K562 (cell line): ENCODE measurements at regions not wholly inside any gene's neighbourhood (a gene's known extent, or its start where the extent isn't known, plus 50 kb on each side); places are given as distances from the start of the nearest gene placed in this dataset.
A peak's percentile ranks its signal among the peaks of the same experiment; 100 is the strongest.

Experiments
- ATAC-seq: fragments of 200-7000 bp; cut with Tn5 transposase; 3 replicates; pipeline ENCODE4 v1.9.1; 2020; ENCODE audit warnings: moderate library complexity
- BruUV-seq: library from RNA; stranded (reverse); fragments of 400-500 nt; replicated peaks from 2 replicates; lab custom pipeline; 2021; lab: Mats Ljungman, UMichigan
- CTCF ChIA-PET: fragments of 300-600 bp; formaldehyde crosslinking; extraction: SDS; loops from one replicate; lab custom pipeline; 2021; ENCODE audit warnings: low intra/inter-chr PET ratio; lab: Yijun Ruan, JAX
- POLR2A ChIA-PET: fragments of 300-600, 350-650 bp; sonication (Branson Sonifier 250); formaldehyde crosslinking; extraction: SDS; loops from one replicate; lab custom pipeline; 2021; ENCODE audit warnings: antibody characterized with exemption, inconsistent platforms; lab: Yijun Ruan, JAX
- DNase-seq, 4 experiments: peaks; one replicate each; pipeline versions ENCODE4 v3.0.0 to v3.0.0-alpha.2; 2011 to 2018; ENCODE audit warnings: low spot score in 3 of 4, mixed read lengths in 3 of 4; ENCODE audit errors: extremely low read depth in 1 of 4
- FAIRE-seq: peaks from 2 replicates; lab custom pipeline; 2011; peaks lifted over from hg19 to GRCh38; lab: Jason Lieb, UNC
- H2AFZ ChIP-seq: 2 replicates; pipeline ENCODE4 v1.6.0; 2011; ENCODE audit warnings: low read depth, low read length, control low read depth, inconsistent platforms
- H3K27ac ChIP-seq: fragments of 200-600 bp; 3 replicates; pipeline ENCODE4 v1.8.0; 2011; ENCODE audit warnings: low read depth, mild to moderate bottlenecking, control low read depth, inconsistent platforms, low read length, moderate library complexity, mixed read lengths; ENCODE audit errors: extremely low read depth
- H3K27me3 ChIP-seq, 2 experiments: fragments of 300-600 bp in 1 of 2; 2 replicates in 1 of 2; 3 replicates in 1 of 2; pipeline versions ENCODE4 v1.6.0 to v1.8.0; 2011; ENCODE audit warnings: inconsistent platforms in 2 of 2, low read length in 2 of 2, mild to moderate bottlenecking in 1 of 2, mixed read lengths in 1 of 2, moderate library complexity in 1 of 2; ENCODE audit not compliant: control insufficient read depth in 2 of 2, insufficient read depth in 2 of 2
- H3K36me3 ChIP-seq: fragments of 300-600 bp; 3 replicates; pipeline ENCODE4 v1.8.0; 2011; ENCODE audit warnings: mild to moderate bottlenecking, low read length, inconsistent platforms; ENCODE audit not compliant: control insufficient read depth, insufficient read depth
- H3K4me1 ChIP-seq, 2 experiments: fragments of 200-600 bp in 1 of 2; replicated peaks in 1 of 2; 2 replicates in 1 of 2; 3 replicates in 1 of 2; pipeline versions ENCODE4 v1.5.1 to v1.8.0; 2011; ENCODE audit warnings: inconsistent platforms in 2 of 2, low read length in 2 of 2, mild to moderate bottlenecking in 1 of 2, mixed read lengths in 1 of 2, moderate library complexity in 1 of 2; ENCODE audit not compliant: control insufficient read depth in 2 of 2, insufficient read depth in 2 of 2
- H3K4me2 ChIP-seq: 2 replicates; pipeline ENCODE4 v1.6.1; 2011; ENCODE audit warnings: low read length, control low read depth, inconsistent platforms, mixed read lengths; ENCODE audit not compliant: insufficient read depth
- H3K4me3 ChIP-seq: fragments of 200-600 bp; sonication (generic), shearing (Covaris generic); 2 replicates; pipeline ENCODE4 v1.5.1; 2016; ENCODE audit warnings: control low read depth, inconsistent platforms
- H3K79me2 ChIP-seq: fragments of 200-600 bp; 3 replicates; pipeline ENCODE4 v1.8.0; 2011; ENCODE audit warnings: low read length, inconsistent platforms; ENCODE audit not compliant: control insufficient read depth, insufficient read depth
- H3K9ac ChIP-seq, 2 experiments: 2 replicates each; pipeline versions ENCODE4 v1.6.0 to v1.6.1; 2011; ENCODE audit warnings: low read depth in 2 of 2, low read length in 2 of 2, control low read depth in 1 of 2, inconsistent platforms in 1 of 2, mild to moderate bottlenecking in 1 of 2, mixed read lengths in 1 of 2; ENCODE audit not compliant: insufficient read depth in 1 of 2
- H3K9me1 ChIP-seq: one replicate; pipeline ENCODE4 v1.6.0; 2011; ENCODE audit warnings: inconsistent platforms, mild to moderate bottlenecking, low read length, moderate library complexity; ENCODE audit not compliant: control insufficient read depth, insufficient read depth
- H3K9me3 ChIP-seq: replicated peaks from 2 replicates; pipeline ENCODE4 v1.5.1; 2011; ENCODE audit warnings: low read depth, low read length, inconsistent platforms; ENCODE audit not compliant: control insufficient read depth, insufficient read depth
- H4K20me1 ChIP-seq: replicated peaks from 2 replicates; pipeline ENCODE4 v1.6.1; 2011; ENCODE audit warnings: low read length, inconsistent platforms, mixed read lengths; ENCODE audit not compliant: control insufficient read depth, insufficient read depth
- BRD9 ChIP-seq: fragments of 450-650 bp; IDR thresholded peaks from 2 replicates; pipeline ENCODE4 v1.6.1; 2018; ENCODE audit warnings: low read depth; ENCODE audit not compliant: partially characterized antibody
- NONO ChIP-seq, 2 experiments: fragments of 200-400 bp in 1 of 2; fragments of 450-650 bp in 1 of 2; formaldehyde crosslinking in 1 of 2; IDR thresholded peaks; 2 replicates each; pipeline ENCODE4 v1.6.1; 2017; ENCODE audit warnings: low read depth in 2 of 2, mild to moderate bottlenecking in 2 of 2, moderate library complexity in 2 of 2, low read length in 1 of 2
- ZNF253 ChIP-seq: fragments of 250-450 bp; sonication (Bioruptor Pico); conservative IDR thresholded peaks from 2 replicates; pipeline ENCODE4 v1.6.1; 2021; ENCODE audit warnings: mild to moderate bottlenecking
- ZNF436 ChIP-seq: fragments of 250-450, 450-650 bp; sonication (Bioruptor Pico); formaldehyde crosslinking; IDR thresholded peaks from 2 replicates; pipeline ENCODE4 v1.7.0; 2020; ENCODE audit warnings: mild to moderate bottlenecking
- WGBS: fragments of 100-300 bp; shearing (Covaris generic); methylation state at CpG from one replicate; pipeline ENCODE4 v1.1.6; 2016; ENCODE audit warnings: low coverage, mixed read lengths; ENCODE audit not compliant: insufficient coverage; ENCODE audit errors: missing lambda C conversion rate; 5-methylcytosine and 5-hydroxymethylcytosine counted together
- in situ Hi-C: fragments of 300-500 bp; cut with MboI; formaldehyde crosslinking; loops from 4 replicates; pipeline ENCODE4 v1.15.0; 2018; ENCODE audit warnings: inconsistent platforms, mixed read lengths
- intact Hi-C: fragments of 100-400 bp; cut with micrococcal nuclease; formaldehyde crosslinking; loops from 2 replicates; pipeline ENCODE4 v1.14.2; 2022
- TF ChIP-seq, protein P1 (sequence below): fragments of 250-450 bp; sonication (Bioruptor Pico); IDR thresholded peaks from 2 replicates; pipeline ENCODE4 v1.8.0; 2022; ENCODE audit warnings: inconsistent platforms, mild to moderate bottlenecking, moderate library complexity, borderline replicate concordance
- TF ChIP-seq, protein P2 (sequence below), 2 experiments: fragments of 450-650 bp; formaldehyde crosslinking in 1 of 2; IDR thresholded peaks; 2 replicates each; pipeline versions ENCODE4 v1.4.0 to v1.6.1; 2014 to 2020; ENCODE audit warnings: mild to moderate bottlenecking in 2 of 2, borderline replicate concordance in 1 of 2, low read depth in 1 of 2
- TF ChIP-seq, protein P3 (sequence below): sonication (generic); formaldehyde crosslinking; IDR thresholded peaks from 2 replicates; pipeline ENCODE4 v1.9.0; 2022; ENCODE audit warnings: mild to moderate bottlenecking, missing genetic modification reagents

DNA sequence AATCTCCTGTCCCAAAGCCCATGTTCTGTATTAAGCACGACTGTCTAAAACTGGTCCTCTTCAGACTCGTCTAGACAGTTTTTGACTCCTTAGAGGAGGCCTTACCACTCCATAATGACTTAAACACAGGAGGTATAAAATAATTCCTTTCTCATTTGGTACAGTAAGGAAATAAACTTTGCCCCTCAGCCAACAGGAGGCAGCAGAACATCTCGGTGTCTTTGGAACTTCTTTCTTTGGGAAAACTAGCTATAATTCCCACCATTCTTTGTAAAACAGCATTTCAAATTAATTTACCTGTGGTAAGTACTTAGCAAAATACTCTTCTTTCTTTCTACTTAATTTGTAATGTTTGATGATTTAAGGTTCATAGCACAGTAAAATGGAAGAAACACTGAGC lies 292.7 kb upstream of the G2E3 start:
- H4K20me1 ChIP-seq = no peaks in the 10 kb centered on the region
- no peak overlapping the region for H2AFZ ChIP-seq
- DNase-seq = peak in 1 of 4 experiments; percentile 3
- no peaks in the 10 kb centered on the region for H3K9me1 ChIP-seq
- H3K27me3 ChIP-seq = no peaks in the 10 kb centered on the region
- ChIA-PET CTCF (no interaction called here), POLR2A (interaction anchor here (1.1 kb wide), 1 partner anchor 9 kb away, joined by 3 read pairs; no protein-coding TSS in a partner anchor)
- H3K4me3 ChIP-seq = no peak overlapping the region
- H3K27ac ChIP-seq = no peak overlapping the region
- no peak for ATAC-seq
- 3% methylated on average over 3 of the region's 3 CpGs for WGBS
- no peaks in the 10 kb centered on the region for H3K36me3 ChIP-seq
- H3K4me1 ChIP-seq = no peaks in the 10 kb centered on the region
- no peak for FAIRE-seq
- no peak overlapping the region for H3K9ac ChIP-seq
- in situ Hi-C loops = no loop called here
- BruUV-seq = no TSS peak
- H3K79me2 ChIP-seq = no peaks in the 10 kb centered on the region
- intact Hi-C loops = no loop called here
- H3K4me2 ChIP-seq = no peak overlapping the region
- no peaks in the 10 kb centered on the region for H3K9me3 ChIP-seq
- TF ChIP-seq, protein P1, sequence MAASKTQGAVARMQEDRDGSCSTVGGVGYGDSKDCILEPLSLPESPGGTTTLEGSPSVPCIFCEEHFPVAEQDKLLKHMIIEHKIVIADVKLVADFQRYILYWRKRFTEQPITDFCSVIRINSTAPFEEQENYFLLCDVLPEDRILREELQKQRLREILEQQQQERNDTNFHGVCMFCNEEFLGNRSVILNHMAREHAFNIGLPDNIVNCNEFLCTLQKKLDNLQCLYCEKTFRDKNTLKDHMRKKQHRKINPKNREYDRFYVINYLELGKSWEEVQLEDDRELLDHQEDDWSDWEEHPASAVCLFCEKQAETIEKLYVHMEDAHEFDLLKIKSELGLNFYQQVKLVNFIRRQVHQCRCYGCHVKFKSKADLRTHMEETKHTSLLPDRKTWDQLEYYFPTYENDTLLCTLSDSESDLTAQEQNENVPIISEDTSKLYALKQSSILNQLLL (CRISPR knock-in tag) = no peak
- no peak for TF ChIP-seq ZNF436 (CRISPR knock-in tag)
- no peak for TF ChIP-seq ZNF253 (CRISPR knock-in tag)
- no peak for TF ChIP-seq NONO (IDR thresholded peaks at IDR 0.05; ENCODE audit: low read depth in 2 of 2, low read length in 1 of 2)
- TF ChIP-seq, protein P2, sequence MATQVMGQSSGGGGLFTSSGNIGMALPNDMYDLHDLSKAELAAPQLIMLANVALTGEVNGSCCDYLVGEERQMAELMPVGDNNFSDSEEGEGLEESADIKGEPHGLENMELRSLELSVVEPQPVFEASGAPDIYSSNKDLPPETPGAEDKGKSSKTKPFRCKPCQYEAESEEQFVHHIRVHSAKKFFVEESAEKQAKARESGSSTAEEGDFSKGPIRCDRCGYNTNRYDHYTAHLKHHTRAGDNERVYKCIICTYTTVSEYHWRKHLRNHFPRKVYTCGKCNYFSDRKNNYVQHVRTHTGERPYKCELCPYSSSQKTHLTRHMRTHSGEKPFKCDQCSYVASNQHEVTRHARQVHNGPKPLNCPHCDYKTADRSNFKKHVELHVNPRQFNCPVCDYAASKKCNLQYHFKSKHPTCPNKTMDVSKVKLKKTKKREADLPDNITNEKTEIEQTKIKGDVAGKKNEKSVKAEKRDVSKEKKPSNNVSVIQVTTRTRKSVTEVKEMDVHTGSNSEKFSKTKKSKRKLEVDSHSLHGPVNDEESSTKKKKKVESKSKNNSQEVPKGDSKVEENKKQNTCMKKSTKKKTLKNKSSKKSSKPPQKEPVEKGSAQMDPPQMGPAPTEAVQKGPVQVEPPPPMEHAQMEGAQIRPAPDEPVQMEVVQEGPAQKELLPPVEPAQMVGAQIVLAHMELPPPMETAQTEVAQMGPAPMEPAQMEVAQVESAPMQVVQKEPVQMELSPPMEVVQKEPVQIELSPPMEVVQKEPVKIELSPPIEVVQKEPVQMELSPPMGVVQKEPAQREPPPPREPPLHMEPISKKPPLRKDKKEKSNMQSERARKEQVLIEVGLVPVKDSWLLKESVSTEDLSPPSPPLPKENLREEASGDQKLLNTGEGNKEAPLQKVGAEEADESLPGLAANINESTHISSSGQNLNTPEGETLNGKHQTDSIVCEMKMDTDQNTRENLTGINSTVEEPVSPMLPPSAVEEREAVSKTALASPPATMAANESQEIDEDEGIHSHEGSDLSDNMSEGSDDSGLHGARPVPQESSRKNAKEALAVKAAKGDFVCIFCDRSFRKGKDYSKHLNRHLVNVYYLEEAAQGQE (IDR thresholded peaks at IDR 0.05; ENCODE audit: borderline replicate concordance) = 0 out of 2 replicates have a peak, but pooled peaks have one; percentile 7
- TF ChIP-seq, protein P2 (CRISPR knock-in tag; IDR thresholded peaks at IDR 0.05; ENCODE audit: low read depth) = no peak
- TF ChIP-seq BRD9 = no peak
- TF ChIP-seq, protein P3, sequence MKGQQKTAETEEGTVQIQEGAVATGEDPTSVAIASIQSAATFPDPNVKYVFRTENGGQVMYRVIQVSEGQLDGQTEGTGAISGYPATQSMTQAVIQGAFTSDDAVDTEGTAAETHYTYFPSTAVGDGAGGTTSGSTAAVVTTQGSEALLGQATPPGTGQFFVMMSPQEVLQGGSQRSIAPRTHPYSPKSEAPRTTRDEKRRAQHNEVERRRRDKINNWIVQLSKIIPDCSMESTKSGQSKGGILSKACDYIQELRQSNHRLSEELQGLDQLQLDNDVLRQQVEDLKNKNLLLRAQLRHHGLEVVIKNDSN = no peak
